IMR-90 (cell line): ENCODE measurements at regions not wholly inside any gene's neighbourhood (a gene's known extent, or its start where the extent isn't known, plus 50 kb on each side); places are given as distances from the start of the nearest gene placed in this dataset.

ENCODE experiments used
- ATAC-seq: fragments of 200-7000 bp; cut with Tn5 transposase; 2 replicates; pipeline ENCODE4 v1.9.1; 2020; ENCODE audit warnings: low read depth, mild to moderate bottlenecking, moderate library complexity
- BruUV-seq: library from RNA; stranded (reverse); fragments of 400-500 nt; replicated peaks from 2 replicates; lab custom pipeline; 2021; lab: Mats Ljungman, UMichigan
- CTCF ChIA-PET: fragments of 300-600 bp; formaldehyde crosslinking; extraction: SDS; loops from one replicate; lab custom pipeline; 2021; ENCODE audit warnings: antibody characterized with exemption; lab: Yijun Ruan, JAX
- POLR2A ChIA-PET: fragments of 300-600 bp; sonication (Branson Sonifier 250); formaldehyde crosslinking; loops from one replicate; lab custom pipeline; 2022; ENCODE audit warnings: antibody characterized with exemption; ENCODE audit not compliant: unreplicated experiment; lab: Charles Lee
- DNase-seq: peaks from one replicate; pipeline ENCODE4 v3.0.0; 2013
- H2AFZ ChIP-seq: replicated peaks from 2 replicates; pipeline ENCODE3; 2013; ENCODE audit warnings: low read length, mild to moderate bottlenecking; ENCODE audit not compliant: poor library complexity
- H2AK5ac ChIP-seq: 2 replicates; pipeline ENCODE4 v1.6.1; 2013; ENCODE audit warnings: low read depth, low read length, inconsistent platforms
- H2AK9ac ChIP-seq: replicated peaks from 2 replicates; pipeline ENCODE3; 2013; ENCODE audit warnings: mild to moderate bottlenecking, low read depth, low read length, moderate library complexity; ENCODE audit not compliant: poor library complexity
- H2BK120ac ChIP-seq: 2 replicates; pipeline ENCODE4 v1.6.1; 2013; ENCODE audit warnings: low read depth, low read length, inconsistent platforms
- H2BK15ac ChIP-seq: 3 replicates; pipeline ENCODE4 v1.6.1; 2013; ENCODE audit warnings: low read depth, low read length, inconsistent platforms
- H2BK20ac ChIP-seq: 2 replicates; pipeline ENCODE4 v1.6.1; 2013; ENCODE audit warnings: low read depth, mild to moderate bottlenecking, inconsistent platforms, low read length, moderate library complexity
- H2BK5ac ChIP-seq: 2 replicates; pipeline ENCODE4 v1.6.1; 2013; ENCODE audit warnings: mild to moderate bottlenecking, low read depth, low read length, inconsistent platforms; ENCODE audit not compliant: poor library complexity, severe bottlenecking
- H3K14ac ChIP-seq: replicated peaks from 2 replicates; pipeline ENCODE4 v1.6.1; 2013; ENCODE audit warnings: low read depth, low read length, inconsistent platforms
- H3K18ac ChIP-seq: 2 replicates; pipeline ENCODE4 v1.6.1; 2013; ENCODE audit warnings: low read depth, low read length, control low read depth
- H3K23ac ChIP-seq: 2 replicates; pipeline ENCODE4 v1.6.1; 2013; ENCODE audit warnings: low read depth, low read length, inconsistent platforms
- H3K27ac ChIP-seq: 2 replicates; pipeline ENCODE4 v1.5.1; 2013; ENCODE audit warnings: mild to moderate bottlenecking, control low read depth, low read length; ENCODE audit not compliant: insufficient read depth
- H3K27me3 ChIP-seq: 2 replicates; pipeline ENCODE4 v1.6.1; 2013; ENCODE audit warnings: low read length; ENCODE audit not compliant: control insufficient read depth, insufficient read depth
- H3K36me3 ChIP-seq: 2 replicates; pipeline ENCODE4 v1.6.1; 2013; ENCODE audit warnings: low read length, mixed read lengths; ENCODE audit not compliant: control insufficient read depth, insufficient read depth
- H3K4ac ChIP-seq: 2 replicates; pipeline ENCODE4 v1.6.1; 2013; ENCODE audit warnings: low read depth, low read length, inconsistent platforms
- H3K4me1 ChIP-seq: 2 replicates; pipeline ENCODE4 v1.6.1; 2013; ENCODE audit warnings: low read length, mixed read lengths; ENCODE audit not compliant: control insufficient read depth, insufficient read depth
- H3K4me2 ChIP-seq: 2 replicates; pipeline ENCODE4 v1.6.1; 2013; ENCODE audit warnings: low read depth, mild to moderate bottlenecking, control low read depth, low read length, moderate library complexity
- H3K4me3 ChIP-seq: 2 replicates; pipeline ENCODE4 v1.5.1; 2013; ENCODE audit warnings: low read depth, mild to moderate bottlenecking, control low read depth, low read length, moderate library complexity; ENCODE audit not compliant: insufficient read depth
- H3K56ac ChIP-seq: 2 replicates; pipeline ENCODE4 v1.6.1; 2013; ENCODE audit warnings: low read length, inconsistent platforms; ENCODE audit not compliant: insufficient read depth; ENCODE audit errors: extremely low read depth
- H3K79me1 ChIP-seq, 2 experiments: 2 replicates each; pipeline ENCODE4 v1.6.1; 2013; ENCODE audit warnings: low read length in 2 of 2, inconsistent platforms in 1 of 2, low read depth in 1 of 2
- H3K9ac ChIP-seq: 2 replicates; pipeline ENCODE4 v1.6.1; 2013; ENCODE audit warnings: low read depth, low read length, control low read depth
- H3K9me1 ChIP-seq: 2 replicates; pipeline ENCODE4 v1.6.1; 2013; ENCODE audit warnings: low read length, inconsistent platforms; ENCODE audit not compliant: insufficient read depth
- H3K9me3 ChIP-seq: 2 replicates; pipeline ENCODE4 v1.6.1; 2013; ENCODE audit warnings: low read length; ENCODE audit not compliant: control insufficient read depth, insufficient read depth
- H4K20me1 ChIP-seq: 2 replicates; pipeline ENCODE4 v1.6.1; 2013; ENCODE audit warnings: low read length, inconsistent platforms; ENCODE audit not compliant: insufficient read depth
- H4K5ac ChIP-seq: 2 replicates; pipeline ENCODE4 v1.6.1; 2013; ENCODE audit warnings: mild to moderate bottlenecking, low read depth, low read length, control low read depth
- H4K8ac ChIP-seq, 2 experiments: 2 replicates each; pipeline ENCODE4 v1.6.1; 2013; ENCODE audit warnings: low read depth in 2 of 2, low read length in 2 of 2, control low read depth in 1 of 2, inconsistent platforms in 1 of 2
- H4K91ac ChIP-seq: 2 replicates; pipeline ENCODE4 v1.6.1; 2013; ENCODE audit warnings: low read depth, low read length, inconsistent platforms; ENCODE audit not compliant: insufficient read depth
- BHLHE40 ChIP-seq: fragments of 150-350 bp; IDR thresholded peaks from 2 replicates; pipeline ENCODE4 v1.6.1; 2016; ENCODE audit warnings: mild to moderate bottlenecking, low read depth, low read length
- CHD1 ChIP-seq: IDR thresholded peaks from 2 replicates; pipeline ENCODE4 v1.6.1; 2012; ENCODE audit warnings: low read depth, low read length, improper control_type of control experiment
- FOS ChIP-seq: fragments of 150-350 bp; IDR thresholded peaks from 2 replicates; pipeline ENCODE4 v1.6.1; 2016; ENCODE audit warnings: low read depth, low read length
- MAFK ChIP-seq: IDR thresholded peaks from 2 replicates; pipeline ENCODE4 v1.6.1; 2012; ENCODE audit warnings: low read depth, low read length, improper control_type of control experiment
- MAZ ChIP-seq: IDR thresholded peaks from 2 replicates; pipeline ENCODE4 v1.6.1; 2012; ENCODE audit warnings: low read depth, mild to moderate bottlenecking, low read length, improper control_type of control experiment, moderate library complexity, borderline replicate concordance
- MXI1 ChIP-seq: IDR thresholded peaks from 2 replicates; pipeline ENCODE4 v1.6.1; 2012; ENCODE audit warnings: low read depth, mild to moderate bottlenecking, low read length, moderate library complexity, borderline replicate concordance
- NFE2L2 ChIP-seq: fragments of 150-350 bp; IDR thresholded peaks from 2 replicates; pipeline ENCODE4 v1.6.1; 2016; ENCODE audit warnings: low read depth, mild to moderate bottlenecking, low read length
- POLR2A ChIP-seq: IDR thresholded peaks from 2 replicates; pipeline ENCODE4 v1.6.1; 2012; ENCODE audit warnings: mild to moderate bottlenecking, low read depth, low read length
- RAD21 ChIP-seq: IDR thresholded peaks from 2 replicates; pipeline ENCODE4 v1.6.1; 2012; ENCODE audit warnings: low read length, improper control_type of control experiment
- RCOR1 ChIP-seq: IDR thresholded peaks from 2 replicates; pipeline ENCODE4 v1.6.1; 2012; ENCODE audit warnings: mild to moderate bottlenecking, low read length, improper control_type of control experiment; ENCODE audit not compliant: insufficient replicate concordance
- RFX5 ChIP-seq: IDR thresholded peaks from 2 replicates; pipeline ENCODE4 v1.8.0; 2012; ENCODE audit warnings: low read depth, mild to moderate bottlenecking, low read length, moderate library complexity
- SMC3 ChIP-seq: fragments of 150-350 bp; IDR thresholded peaks from 2 replicates; pipeline ENCODE4 v1.6.1; 2016; ENCODE audit warnings: low read depth, mild to moderate bottlenecking, antibody characterized with exemption, low read length, moderate library complexity
- dilution Hi-C: fragments of 300-500 bp; cut with HindIII; formaldehyde crosslinking; loops from one replicate; pipeline ENCODE4 v1.14.3; 2018; ENCODE audit warnings: low sequenced_read_pairs; ENCODE audit not compliant: unreplicated experiment
- in situ Hi-C: fragments of 300-500 bp; cut with MboI; formaldehyde crosslinking; loops from 3 replicates; pipeline ENCODE4 v1.14.3; 2019; ENCODE audit warnings: low sequenced_read_pairs, inconsistent platforms, mixed read lengths
- intact Hi-C: fragments of 100-400 bp; cut with micrococcal nuclease; formaldehyde crosslinking; loops from 2 replicates; pipeline ENCODE4 v1.10.0; 2022
- TF ChIP-seq, protein P1 (sequence below): fragments of 150-350 bp; IDR thresholded peaks from 2 replicates; pipeline ENCODE4 v1.6.1; 2017; ENCODE audit warnings: mild to moderate bottlenecking, antibody characterized with exemption, low read length, low read depth
- TF ChIP-seq, protein P2 (sequence below): fragments of 150-350 bp; IDR thresholded peaks from 2 replicates; pipeline ENCODE4 v1.6.1; 2016; ENCODE audit warnings: low read depth, mild to moderate bottlenecking, low read length, moderate library complexity, borderline replicate concordance
- TF ChIP-seq, protein P3 (sequence below): conservative IDR thresholded peaks from 2 replicates; pipeline ENCODE4 v1.5.1; 2012; ENCODE audit warnings: mild to moderate bottlenecking, low read depth, low read length, improper control_type of control experiment

DNA sequence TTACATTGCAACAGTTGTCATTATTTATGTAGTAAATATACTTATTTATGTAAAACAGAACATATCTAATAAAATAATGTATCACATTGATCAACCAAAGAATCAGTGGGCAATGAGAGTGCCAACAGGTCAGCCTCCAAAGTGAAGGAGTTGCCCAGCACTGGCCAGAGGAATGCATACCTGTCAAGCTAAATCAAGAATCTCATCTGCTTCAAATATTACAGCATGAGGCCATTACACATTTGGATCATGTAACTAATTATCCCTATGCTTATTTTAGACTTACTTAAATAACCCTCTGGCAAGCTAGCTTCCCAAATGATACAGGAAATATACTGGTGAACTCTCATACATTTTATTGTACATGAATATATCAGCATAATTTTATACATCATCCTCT is 1211.7 kb upstream of the ACVR2A start:
- Histone ChIP-seq H3K56ac (no peak overlapping the region), H4K20me1 (no peaks in the 10 kb centered on the region), H3K4me3 (no peak overlapping the region), H3K9ac (no peak overlapping the region), H4K8ac (no peak overlapping the region), H2BK5ac (no peak overlapping the region), H3K27me3 (no peaks in the 10 kb centered on the region), H3K36me3 (no peaks in the 10 kb centered on the region), H3K27ac (no peak overlapping the region), H2AK9ac (no peak overlapping the region), H3K9me3 (no peaks in the 10 kb centered on the region), H3K79me1 (no peaks in the 10 kb centered on the region), H2BK15ac (no peak overlapping the region), H3K4me2 (no peak overlapping the region), H3K4ac (no peak overlapping the region), H3K23ac (no peak overlapping the region), H2BK120ac (no peak overlapping the region), H3K14ac (no peak overlapping the region), H4K91ac (no peak overlapping the region), H2AK5ac (no peak overlapping the region), H3K18ac (no peak overlapping the region), H2BK20ac (no peak overlapping the region), H4K5ac (no peak overlapping the region), H2AFZ (no peak overlapping the region), H3K9me1 (no peaks in the 10 kb centered on the region), H3K4me1 (peaks cover 2% of the 10 kb centered on the region; the same call in 1 of the 2 replicates)
- dilution Hi-C loops (no loop called here), intact Hi-C loops (no loop called here), in situ Hi-C loops (no loop called here)
- no peak for ATAC-seq
- no peak for TF ChIP-seq RFX5
- no peak for TF ChIP-seq BHLHE40
- no peak for TF ChIP-seq NFE2L2
- TF ChIP-seq RCOR1 = no peak
- TF ChIP-seq, protein P1, sequence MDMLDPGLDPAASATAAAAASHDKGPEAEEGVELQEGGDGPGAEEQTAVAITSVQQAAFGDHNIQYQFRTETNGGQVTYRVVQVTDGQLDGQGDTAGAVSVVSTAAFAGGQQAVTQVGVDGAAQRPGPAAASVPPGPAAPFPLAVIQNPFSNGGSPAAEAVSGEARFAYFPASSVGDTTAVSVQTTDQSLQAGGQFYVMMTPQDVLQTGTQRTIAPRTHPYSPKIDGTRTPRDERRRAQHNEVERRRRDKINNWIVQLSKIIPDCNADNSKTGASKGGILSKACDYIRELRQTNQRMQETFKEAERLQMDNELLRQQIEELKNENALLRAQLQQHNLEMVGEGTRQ = no peak
- no peak for TF ChIP-seq RAD21
- no peak for TF ChIP-seq MAFK
- no peak for TF ChIP-seq CHD1
- TF ChIP-seq, protein P2, sequence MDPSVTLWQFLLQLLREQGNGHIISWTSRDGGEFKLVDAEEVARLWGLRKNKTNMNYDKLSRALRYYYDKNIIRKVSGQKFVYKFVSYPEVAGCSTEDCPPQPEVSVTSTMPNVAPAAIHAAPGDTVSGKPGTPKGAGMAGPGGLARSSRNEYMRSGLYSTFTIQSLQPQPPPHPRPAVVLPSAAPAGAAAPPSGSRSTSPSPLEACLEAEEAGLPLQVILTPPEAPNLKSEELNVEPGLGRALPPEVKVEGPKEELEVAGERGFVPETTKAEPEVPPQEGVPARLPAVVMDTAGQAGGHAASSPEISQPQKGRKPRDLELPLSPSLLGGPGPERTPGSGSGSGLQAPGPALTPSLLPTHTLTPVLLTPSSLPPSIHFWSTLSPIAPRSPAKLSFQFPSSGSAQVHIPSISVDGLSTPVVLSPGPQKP = no peak
- no peak for TF ChIP-seq MAZ
- no peak for TF ChIP-seq FOS
- no peak for TF ChIP-seq MXI1
- TF ChIP-seq, protein P3, sequence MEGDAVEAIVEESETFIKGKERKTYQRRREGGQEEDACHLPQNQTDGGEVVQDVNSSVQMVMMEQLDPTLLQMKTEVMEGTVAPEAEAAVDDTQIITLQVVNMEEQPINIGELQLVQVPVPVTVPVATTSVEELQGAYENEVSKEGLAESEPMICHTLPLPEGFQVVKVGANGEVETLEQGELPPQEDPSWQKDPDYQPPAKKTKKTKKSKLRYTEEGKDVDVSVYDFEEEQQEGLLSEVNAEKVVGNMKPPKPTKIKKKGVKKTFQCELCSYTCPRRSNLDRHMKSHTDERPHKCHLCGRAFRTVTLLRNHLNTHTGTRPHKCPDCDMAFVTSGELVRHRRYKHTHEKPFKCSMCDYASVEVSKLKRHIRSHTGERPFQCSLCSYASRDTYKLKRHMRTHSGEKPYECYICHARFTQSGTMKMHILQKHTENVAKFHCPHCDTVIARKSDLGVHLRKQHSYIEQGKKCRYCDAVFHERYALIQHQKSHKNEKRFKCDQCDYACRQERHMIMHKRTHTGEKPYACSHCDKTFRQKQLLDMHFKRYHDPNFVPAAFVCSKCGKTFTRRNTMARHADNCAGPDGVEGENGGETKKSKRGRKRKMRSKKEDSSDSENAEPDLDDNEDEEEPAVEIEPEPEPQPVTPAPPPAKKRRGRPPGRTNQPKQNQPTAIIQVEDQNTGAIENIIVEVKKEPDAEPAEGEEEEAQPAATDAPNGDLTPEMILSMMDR = no peak
- no peak for TF ChIP-seq SMC3
- TF ChIP-seq POLR2A = no peak
- no TSS peak for BruUV-seq
- POLR2A ChIA-PET = no interaction called here
- CTCF ChIA-PET = interaction anchor here (0.5 kb wide), 1 partner anchor 289 kb away, joined by 3 read pairs; no protein-coding TSS in a partner anchor
- no peak for DNase-seq
